ENCODE measurements at regions not wholly inside any gene's neighbourhood (a gene's known extent, or its start where the extent isn't known, plus 50 kb on each side); places are given as distances from the start of the nearest gene placed in this dataset.

DNA sequence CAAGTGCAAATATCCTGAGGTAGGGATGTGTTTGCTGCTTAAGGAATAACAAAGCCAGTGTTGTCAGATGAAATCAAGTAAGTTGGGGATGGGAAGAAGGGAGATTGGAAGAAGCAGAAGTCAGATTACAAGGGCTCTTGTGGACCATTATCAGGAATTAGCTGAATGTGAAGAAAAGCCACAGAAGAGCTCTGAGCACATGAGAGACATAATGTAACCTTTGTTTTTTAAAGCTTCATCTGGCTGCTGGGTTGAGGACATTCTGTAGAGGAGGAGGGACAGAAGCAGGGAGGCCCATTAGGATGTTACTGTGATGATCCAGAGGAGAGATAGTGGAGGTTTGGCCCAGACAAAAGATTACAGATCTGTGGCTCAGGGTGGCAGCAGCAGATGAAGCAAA lies 111.7 kb downstream of the DUSP10 start:
- Histone ChIP-seq H3K9me2 (ENCODE audit: insufficient read depth, low read length) (no peaks in the 10 kb centered on the region), H2AFZ (ENCODE audit: low read depth, low read length) (no peak overlapping the region), H3K4me3 (ENCODE audit: low read length) (no peak overlapping the region), H3K4me2 (ENCODE audit: low read length) (no peak overlapping the region), H3K27me3 (ENCODE audit: insufficient read depth, low read depth, low read length) (no peaks in the 10 kb centered on the region), H3K36me3 (ENCODE audit: insufficient read depth, low read length) (no peaks in the 10 kb centered on the region), H3K9me3 (ENCODE audit: low read length) (no peaks in the 10 kb centered on the region), H3K79me2 (replicated peaks; ENCODE audit: insufficient read depth, low read length) (no peaks in the 10 kb centered on the region), H3F3A (ENCODE audit: insufficient read depth, low read length, poor library complexity, severe bottlenecking) (no peaks in the 10 kb centered on the region), H3K9ac (ENCODE audit: low read length) (no peak overlapping the region), H4K20me1 (ENCODE audit: insufficient read depth) (no peaks in the 10 kb centered on the region), H3K27ac (ENCODE audit: low read length) (no peak overlapping the region)
- TF ChIP-seq RAD21 (conservative IDR thresholded peaks at IDR 0.05): no peak
- no peak for TF ChIP-seq MXI1 (conservative IDR thresholded peaks at IDR 0.05; ENCODE audit: poor library complexity, severe bottlenecking)
- no peak for TF ChIP-seq TAF1 (IDR thresholded peaks at IDR 0.05; ENCODE audit: low read depth)
- TF ChIP-seq POLR2AphosphoS5 (IDR thresholded peaks at IDR 0.05): no peak
- TF ChIP-seq SMC3 (conservative IDR thresholded peaks at IDR 0.05; ENCODE audit: poor library complexity): no peak
- no peak for TF ChIP-seq EZH2 (IDR thresholded peaks at IDR 0.05; ENCODE audit: borderline replicate concordance, insufficient read depth, low read length, poor library complexity, severe bottlenecking)
- TF ChIP-seq CTCF (IDR thresholded peaks at IDR 0.05; ENCODE audit: poor library complexity, severe bottlenecking): no peak
- TF ChIP-seq, protein P1, sequence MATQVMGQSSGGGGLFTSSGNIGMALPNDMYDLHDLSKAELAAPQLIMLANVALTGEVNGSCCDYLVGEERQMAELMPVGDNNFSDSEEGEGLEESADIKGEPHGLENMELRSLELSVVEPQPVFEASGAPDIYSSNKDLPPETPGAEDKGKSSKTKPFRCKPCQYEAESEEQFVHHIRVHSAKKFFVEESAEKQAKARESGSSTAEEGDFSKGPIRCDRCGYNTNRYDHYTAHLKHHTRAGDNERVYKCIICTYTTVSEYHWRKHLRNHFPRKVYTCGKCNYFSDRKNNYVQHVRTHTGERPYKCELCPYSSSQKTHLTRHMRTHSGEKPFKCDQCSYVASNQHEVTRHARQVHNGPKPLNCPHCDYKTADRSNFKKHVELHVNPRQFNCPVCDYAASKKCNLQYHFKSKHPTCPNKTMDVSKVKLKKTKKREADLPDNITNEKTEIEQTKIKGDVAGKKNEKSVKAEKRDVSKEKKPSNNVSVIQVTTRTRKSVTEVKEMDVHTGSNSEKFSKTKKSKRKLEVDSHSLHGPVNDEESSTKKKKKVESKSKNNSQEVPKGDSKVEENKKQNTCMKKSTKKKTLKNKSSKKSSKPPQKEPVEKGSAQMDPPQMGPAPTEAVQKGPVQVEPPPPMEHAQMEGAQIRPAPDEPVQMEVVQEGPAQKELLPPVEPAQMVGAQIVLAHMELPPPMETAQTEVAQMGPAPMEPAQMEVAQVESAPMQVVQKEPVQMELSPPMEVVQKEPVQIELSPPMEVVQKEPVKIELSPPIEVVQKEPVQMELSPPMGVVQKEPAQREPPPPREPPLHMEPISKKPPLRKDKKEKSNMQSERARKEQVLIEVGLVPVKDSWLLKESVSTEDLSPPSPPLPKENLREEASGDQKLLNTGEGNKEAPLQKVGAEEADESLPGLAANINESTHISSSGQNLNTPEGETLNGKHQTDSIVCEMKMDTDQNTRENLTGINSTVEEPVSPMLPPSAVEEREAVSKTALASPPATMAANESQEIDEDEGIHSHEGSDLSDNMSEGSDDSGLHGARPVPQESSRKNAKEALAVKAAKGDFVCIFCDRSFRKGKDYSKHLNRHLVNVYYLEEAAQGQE (IDR thresholded peaks at IDR 0.05; ENCODE audit: borderline replicate concordance): no peak
- TF ChIP-seq EP300 (conservative IDR thresholded peaks at IDR 0.05; ENCODE audit: poor library complexity, severe bottlenecking): no peak

GRCh38 chr1:221631556-221631955 lies 110.3 kb downstream of the DUSP10 start:
- no peak overlapping the region for H3K27ac ChIP-seq (ENCODE audit: low read length)
- H3K27me3 ChIP-seq (ENCODE audit: insufficient read depth, low read depth, low read length): no peaks in the 10 kb centered on the region
- TF ChIP-seq SMC3 (conservative IDR thresholded peaks at IDR 0.05; ENCODE audit: poor library complexity) (no peak), EZH2 (IDR thresholded peaks at IDR 0.05; ENCODE audit: borderline replicate concordance, insufficient read depth, low read length, poor library complexity, severe bottlenecking) (no peak), EP300 (conservative IDR thresholded peaks at IDR 0.05; ENCODE audit: poor library complexity, severe bottlenecking) (no peak), RAD21 (conservative IDR thresholded peaks at IDR 0.05) (no peak), MXI1 (conservative IDR thresholded peaks at IDR 0.05; ENCODE audit: poor library complexity, severe bottlenecking) (no peak), CTCF (IDR thresholded peaks at IDR 0.05; ENCODE audit: poor library complexity, severe bottlenecking) (no peak), POLR2AphosphoS5 (IDR thresholded peaks at IDR 0.05) (no peak), TAF1 (IDR thresholded peaks at IDR 0.05; ENCODE audit: low read depth) (no peak)
- TF ChIP-seq, protein P1 (IDR thresholded peaks at IDR 0.05; ENCODE audit: borderline replicate concordance): no peak
- H3K4me2 ChIP-seq (ENCODE audit: low read length): no peak overlapping the region
- H3F3A ChIP-seq (ENCODE audit: insufficient read depth, low read length, poor library complexity, severe bottlenecking): no peaks in the 10 kb centered on the region
- no peaks in the 10 kb centered on the region for H4K20me1 ChIP-seq (ENCODE audit: insufficient read depth)
- no peak overlapping the region for H2AFZ ChIP-seq (ENCODE audit: low read depth, low read length)
- no peaks in the 10 kb centered on the region for H3K36me3 ChIP-seq (ENCODE audit: insufficient read depth, low read length)
- no peaks in the 10 kb centered on the region for H3K79me2 ChIP-seq (replicated peaks; ENCODE audit: insufficient read depth, low read length)
- H3K9me3 ChIP-seq (ENCODE audit: low read length): no peaks in the 10 kb centered on the region
- no peak overlapping the region for H3K4me3 ChIP-seq (ENCODE audit: low read length)
- no peak overlapping the region for H3K9ac ChIP-seq (ENCODE audit: low read length)
- H3K9me2 ChIP-seq (ENCODE audit: insufficient read depth, low read length): no peaks in the 10 kb centered on the region
